HEK293 (cell line): ENCODE measurements at regions not wholly inside any gene's neighbourhood (a gene's known extent, or its start where the extent isn't known, plus 50 kb on each side); places are given as distances from the start of the nearest gene placed in this dataset.

ENCODE experiments used
- CTCF ChIA-PET: fragments of 350-600 bp; formaldehyde crosslinking; extraction: SDS; loops from one replicate; lab custom pipeline; 2021; ENCODE audit warnings: antibody characterized with exemption; lab: Yijun Ruan, JAX
- POLR2A ChIA-PET: fragments of 300-600 bp; formaldehyde crosslinking; extraction: SDS; loops from one replicate; lab custom pipeline; 2020; ENCODE audit warnings: antibody characterized with exemption, inconsistent platforms; lab: Yijun Ruan, JAX
- H3K27ac ChIP-seq: fragments of 200-500 bp; sonication (Bioruptor generic); 2 replicates; pipeline ENCODE4 v1.5.1; 2014; ENCODE audit warnings: low read depth, low read length, control low read depth, inconsistent platforms; ENCODE audit errors: extremely low read depth
- H3K36me3 ChIP-seq, 2 experiments: fragments of 200-500 bp in 1 of 2; sonication (Bioruptor generic) in 1 of 2; 1 replicate in 1 of 2; 2 replicates in 1 of 2; pipeline ENCODE4 v1.5.1; 2014 to 2017; ENCODE audit warnings: inconsistent platforms in 2 of 2, low read length in 2 of 2; ENCODE audit not compliant: control insufficient read depth in 2 of 2, insufficient read depth in 1 of 2
- H3K4me1 ChIP-seq: fragments of 200-500 bp; sonication (Bioruptor generic); 2 replicates; pipeline ENCODE4 v1.5.1; 2014; ENCODE audit warnings: mild to moderate bottlenecking, low read length, inconsistent platforms; ENCODE audit not compliant: control insufficient read depth, insufficient read depth
- H3K4me3 ChIP-seq: 2 replicates; pipeline ENCODE4 v1.5.1; 2011; ENCODE audit warnings: low read depth, mild to moderate bottlenecking, control low read depth, low read length, moderate library complexity
- H3K9me3 ChIP-seq: fragments of 200-500 bp; sonication (Bioruptor generic); 2 replicates; pipeline ENCODE4 v1.5.1; 2014; ENCODE audit warnings: low read depth, low read length, inconsistent platforms; ENCODE audit not compliant: control insufficient read depth, insufficient read depth
- KLF1 ChIP-seq: fragments of 450-650 bp; formaldehyde crosslinking; IDR thresholded peaks from 2 replicates; pipeline ENCODE4 v1.5.1; 2016; ENCODE audit warnings: missing biosample characterization, missing genetic modification characterization
- KLF8 ChIP-seq: fragments of 450-650 bp; formaldehyde crosslinking; IDR thresholded peaks from 2 replicates; pipeline ENCODE4 v1.5.1; 2016; ENCODE audit warnings: missing biosample characterization, missing genetic modification characterization
- YY1 ChIP-seq: fragments of 450-650 bp; formaldehyde crosslinking; IDR thresholded peaks from 2 replicates; pipeline ENCODE4 v1.5.1; 2018; ENCODE audit warnings: missing biosample characterization, missing genetic modification characterization
- ZNF121 ChIP-seq: fragments of 450-650 bp; formaldehyde crosslinking; IDR thresholded peaks from 2 replicates; pipeline ENCODE4 v1.5.1; 2016; ENCODE audit warnings: missing biosample characterization, missing genetic modification characterization
- ZNF133 ChIP-seq: fragments of 450-650 bp; formaldehyde crosslinking; IDR thresholded peaks from 2 replicates; pipeline ENCODE4 v1.5.1; 2016; ENCODE audit warnings: missing biosample characterization, missing genetic modification characterization
- ZNF140 ChIP-seq: fragments of 450-650 bp; formaldehyde crosslinking; IDR thresholded peaks from 2 replicates; pipeline ENCODE4 v1.5.1; 2016; ENCODE audit warnings: missing biosample characterization, missing genetic modification characterization
- ZNF169 ChIP-seq: fragments of 450-650 bp; formaldehyde crosslinking; IDR thresholded peaks from 2 replicates; pipeline ENCODE4 v1.5.1; 2016; ENCODE audit warnings: missing biosample characterization, missing genetic modification characterization
- ZNF274 ChIP-seq, 2 experiments: fragments of 200-500 bp in 1 of 2; fragments of 450-650 bp in 1 of 2; sonication (Bioruptor generic) in 1 of 2; formaldehyde crosslinking in 1 of 2; IDR thresholded peaks; 2 replicates each; pipeline versions ENCODE4 v1.5.1 to v1.6.1; 2014 to 2016; ENCODE audit warnings: borderline replicate concordance in 1 of 2, inconsistent platforms in 1 of 2, low read length in 1 of 2, missing biosample characterization in 1 of 2, missing genetic modification characterization in 1 of 2
- ZNF391 ChIP-seq: fragments of 450-650 bp; formaldehyde crosslinking; IDR thresholded peaks from 2 replicates; pipeline ENCODE4 v1.5.1; 2016; ENCODE audit warnings: low read depth, missing biosample characterization, missing genetic modification characterization, borderline replicate concordance
- ZNF670 ChIP-seq: fragments of 450-650 bp; formaldehyde crosslinking; IDR thresholded peaks from 2 replicates; pipeline ENCODE4 v1.5.1; 2016; ENCODE audit warnings: missing biosample characterization, missing genetic modification characterization, low read depth
- ZNF777 ChIP-seq: fragments of 450-650 bp; formaldehyde crosslinking; IDR thresholded peaks from 2 replicates; pipeline ENCODE4 v1.5.1; 2017; ENCODE audit warnings: missing biosample characterization, missing genetic modification characterization, borderline replicate concordance
- ZNF791 ChIP-seq: fragments of 450-650 bp; formaldehyde crosslinking; IDR thresholded peaks from 2 replicates; pipeline ENCODE4 v1.5.1; 2016; ENCODE audit warnings: missing biosample characterization, missing genetic modification characterization
- ZNF792 ChIP-seq: fragments of 450-650 bp; formaldehyde crosslinking; IDR thresholded peaks from 2 replicates; pipeline ENCODE4 v1.5.1; 2016; ENCODE audit warnings: missing biosample characterization, missing genetic modification characterization
- ZXDB ChIP-seq: fragments of 450-650 bp; formaldehyde crosslinking; IDR thresholded peaks from 2 replicates; pipeline ENCODE4 v1.5.1; 2016; ENCODE audit warnings: missing biosample characterization, missing genetic modification characterization
- TF ChIP-seq, protein P1 (sequence below): fragments of 450-650 bp; formaldehyde crosslinking; optimal IDR thresholded peaks from 2 replicates; pipeline ENCODE3; 2016; ENCODE audit warnings: missing biosample characterization, mild to moderate bottlenecking, missing genetic modification characterization
- TF ChIP-seq, protein P2 (sequence below): fragments of 450-650 bp; formaldehyde crosslinking; IDR thresholded peaks from 2 replicates; pipeline ENCODE4 v1.5.1; 2017; ENCODE audit warnings: missing biosample characterization, missing genetic modification characterization

DNA sequence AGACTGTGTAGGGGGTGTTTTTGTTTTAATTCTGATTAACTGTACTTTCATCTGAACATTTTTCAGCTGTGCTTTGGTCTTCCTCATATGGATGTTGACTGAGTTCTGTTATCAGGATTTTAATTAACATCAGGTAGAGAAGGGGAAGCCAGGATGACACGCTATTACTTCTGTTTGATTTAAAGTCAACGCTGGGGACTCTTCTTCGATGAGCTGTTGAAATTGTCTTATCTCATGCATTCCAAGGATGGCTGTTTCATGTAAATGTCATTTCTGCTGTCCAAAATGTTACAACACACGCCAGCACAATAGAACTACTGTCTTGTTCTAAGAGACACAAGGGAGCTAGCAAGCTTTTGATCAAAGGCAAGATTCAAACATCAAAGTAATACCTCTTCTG, 263.3 kb upstream of the CDH5 start (continued):
- TF ChIP-seq ZNF133, result no peak
- no peak for TF ChIP-seq ZNF274 (IDR thresholded peaks at IDR 0.05; ENCODE audit: low read length)
- TF ChIP-seq ZNF274 (tag by site-specific recombination; IDR thresholded peaks at IDR 0.05; ENCODE audit: borderline replicate concordance), result no peak
- TF ChIP-seq ZNF792 (tag by site-specific recombination), result no peak

DNA sequence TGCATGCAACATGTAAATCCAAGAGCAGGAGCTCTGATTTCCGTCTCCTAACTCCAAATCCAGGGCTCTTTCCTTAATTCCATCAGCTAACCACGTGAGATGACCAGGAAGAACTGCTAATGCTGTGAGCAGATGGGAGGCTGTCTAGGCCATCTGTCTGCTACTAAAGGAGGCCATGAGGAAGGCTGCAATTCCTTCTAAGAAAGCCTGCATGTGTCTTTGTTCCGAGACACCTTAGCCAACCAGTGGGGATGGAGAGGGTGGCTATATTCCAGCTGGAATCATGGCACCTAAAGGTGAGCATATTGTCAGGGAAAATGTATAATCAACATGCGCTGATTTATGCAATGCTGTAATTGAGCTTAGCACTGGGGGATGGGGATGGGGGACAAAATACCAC, 267.2 kb upstream of the CDH5 start:
- H3K9me3 ChIP-seq, result no peaks in the 10 kb centered on the region
- POLR2A ChIA-PET, result no interaction called here
- CTCF ChIA-PET, result no interaction called here
- no peak overlapping the region for H3K27ac ChIP-seq
- H3K4me3 ChIP-seq, result no peak overlapping the region
- H3K36me3 ChIP-seq, result no peaks in the 10 kb centered on the region
- H3K4me1 ChIP-seq, result no peaks in the 10 kb centered on the region
- TF ChIP-seq, protein P1, sequence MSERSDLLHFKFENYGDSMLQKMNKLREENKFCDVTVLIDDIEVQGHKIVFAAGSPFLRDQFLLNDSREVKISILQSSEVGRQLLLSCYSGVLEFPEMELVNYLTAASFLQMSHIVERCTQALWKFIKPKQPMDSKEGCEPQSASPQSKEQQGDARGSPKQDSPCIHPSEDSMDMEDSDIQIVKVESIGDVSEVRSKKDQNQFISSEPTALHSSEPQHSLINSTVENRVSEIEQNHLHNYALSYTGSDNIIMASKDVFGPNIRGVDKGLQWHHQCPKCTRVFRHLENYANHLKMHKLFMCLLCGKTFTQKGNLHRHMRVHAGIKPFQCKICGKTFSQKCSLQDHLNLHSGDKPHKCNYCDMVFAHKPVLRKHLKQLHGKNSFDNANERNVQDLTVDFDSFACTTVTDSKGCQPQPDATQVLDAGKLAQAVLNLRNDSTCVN (tag by site-specific recombination), result no peak
- no peak for TF ChIP-seq KLF8 (tag by site-specific recombination)
- no peak for TF ChIP-seq ZNF391 (tag by site-specific recombination)
- no peak for TF ChIP-seq ZNF121 (tag by site-specific recombination)
- TF ChIP-seq ZNF791 (tag by site-specific recombination), result no peak
- no peak for TF ChIP-seq YY1 (tag by site-specific recombination)
- TF ChIP-seq ZNF670 (tag by site-specific recombination), result no peak
- TF ChIP-seq ZXDB (tag by site-specific recombination), result no peak

DNA sequence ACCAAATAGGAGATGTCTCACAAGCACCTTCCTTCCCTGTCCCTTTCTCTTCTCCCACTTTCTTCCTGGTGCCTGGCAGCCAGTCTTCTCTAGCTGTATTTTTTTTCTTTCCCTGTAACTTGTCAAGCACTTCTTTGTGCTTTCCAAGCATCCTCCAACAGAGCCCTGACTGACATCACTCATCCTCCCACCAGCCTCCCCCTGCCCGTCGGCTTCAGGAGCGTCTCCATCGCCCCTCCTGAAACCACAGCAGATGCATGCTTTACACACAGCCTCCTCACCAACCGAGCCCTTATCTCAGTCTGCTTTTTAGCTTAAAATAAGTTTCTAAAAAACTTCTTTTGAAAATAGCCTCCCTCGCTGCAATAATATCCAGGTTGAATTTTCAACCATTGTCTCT, 268.7 kb upstream of the CDH5 start:
- Histone ChIP-seq H3K4me1 (no peaks in the 10 kb centered on the region), H3K36me3 (no peaks in the 10 kb centered on the region), H3K27ac (no peak overlapping the region), H3K4me3 (no peak overlapping the region), H3K9me3 (no peaks in the 10 kb centered on the region)
- TF ChIP-seq ZNF169 (tag by site-specific recombination), result no peak
- ChIA-PET CTCF (interaction anchor here (0.6 to 0.7 kb wide), 2 partner anchors 11 to 379 kb away, joined by 3 read pairs; no protein-coding TSS in a partner anchor), POLR2A (interaction anchor here (0.5 kb wide), 1 partner anchor 12 kb away, joined by 4 read pairs; no protein-coding TSS in a partner anchor)

DNA sequence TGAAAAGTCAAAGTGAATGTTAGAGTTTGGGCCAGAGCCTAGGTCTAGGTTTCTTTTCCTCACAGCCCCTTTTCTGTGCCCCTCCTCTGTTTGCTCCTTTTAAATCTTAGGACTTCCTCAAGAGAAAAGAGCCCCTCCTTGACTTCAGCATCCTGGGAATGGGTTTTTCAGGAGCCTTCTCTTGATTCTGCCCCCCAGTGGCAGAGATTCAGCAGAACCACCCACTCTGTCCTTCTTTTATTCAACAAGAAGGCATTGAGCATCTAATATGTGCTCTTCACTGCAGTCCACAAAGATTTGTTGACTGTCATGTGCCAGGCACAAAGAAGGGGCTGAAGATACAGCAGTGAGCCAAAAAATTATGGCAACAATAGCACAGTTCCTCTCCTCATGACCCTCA, 270.8 kb upstream of the CDH5 start:
- Histone ChIP-seq H3K27ac (no peak overlapping the region), H3K36me3 (no peaks in the 10 kb centered on the region), H3K4me3 (no peak overlapping the region), H3K9me3 (no peaks in the 10 kb centered on the region), H3K4me1 (no peaks in the 10 kb centered on the region)
- no peak for TF ChIP-seq ZNF140 (tag by site-specific recombination)
- TF ChIP-seq, protein P2, sequence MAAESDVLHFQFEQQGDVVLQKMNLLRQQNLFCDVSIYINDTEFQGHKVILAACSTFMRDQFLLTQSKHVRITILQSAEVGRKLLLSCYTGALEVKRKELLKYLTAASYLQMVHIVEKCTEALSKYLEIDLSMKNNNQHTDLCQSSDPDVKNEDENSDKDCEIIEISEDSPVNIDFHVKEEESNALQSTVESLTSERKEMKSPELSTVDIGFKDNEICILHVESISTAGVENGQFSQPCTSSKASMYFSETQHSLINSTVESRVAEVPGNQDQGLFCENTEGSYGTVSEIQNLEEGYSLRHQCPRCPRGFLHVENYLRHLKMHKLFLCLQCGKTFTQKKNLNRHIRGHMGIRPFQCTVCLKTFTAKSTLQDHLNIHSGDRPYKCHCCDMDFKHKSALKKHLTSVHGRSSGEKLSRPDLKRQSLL (tag by site-specific recombination), result no peak
- no peak for TF ChIP-seq ZNF777 (tag by site-specific recombination)
- TF ChIP-seq KLF1, result no peak
- CTCF ChIA-PET, result no interaction called here
- POLR2A ChIA-PET, result no interaction called here
